ENCODE measurements at regions not wholly inside any gene's neighbourhood (a gene's known extent, or its start where the extent isn't known, plus 50 kb on each side); places are given as distances from the start of the nearest gene placed in this dataset.
A peak's percentile ranks its signal among the peaks of the same experiment; 100 is the strongest.

DNA sequence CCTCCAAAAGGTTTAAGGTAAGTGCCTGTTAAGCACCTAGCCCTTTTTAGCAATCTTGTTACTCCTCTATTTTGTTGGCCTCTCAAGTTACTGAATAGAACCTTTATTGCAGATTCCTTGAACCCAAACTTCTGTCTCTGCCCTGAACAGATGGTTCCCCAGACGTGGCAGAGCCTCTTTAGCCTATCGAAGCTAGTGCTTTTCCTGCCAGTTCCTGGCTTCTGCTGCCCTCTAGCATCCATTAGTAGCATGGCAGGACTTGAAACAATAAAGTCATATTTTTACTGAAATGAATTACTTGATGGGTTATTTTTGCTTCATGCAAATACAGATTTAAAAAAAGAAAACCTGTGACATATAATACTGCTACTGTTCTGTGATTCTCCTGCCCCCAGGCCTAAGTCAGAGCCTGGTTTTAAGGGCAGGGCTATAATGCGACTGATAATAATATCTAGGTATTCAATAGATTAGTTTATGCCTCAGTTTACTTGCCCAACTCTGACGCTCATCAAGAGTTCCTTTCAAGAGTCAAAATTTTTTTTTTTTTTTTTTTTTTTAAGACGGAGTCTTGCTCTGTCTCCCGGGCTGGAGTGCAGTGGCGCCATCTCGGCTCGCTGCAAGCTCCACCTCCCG is 84.3 kb upstream of the PHF14 start:
- in situ Hi-C loops (cut with HindIII; ENCODE audit: low pct_unique_long_range_greater_than_20kb, low sequenced_read_pairs): no loop called here
- peak; percentile 60 to 81 for DNase-seq (ENCODE audit: low read depth in 1 of 2, low spot score in 1 of 2)

GRCh38 chr7:10908600-10908999 is 65.1 kb upstream of the PHF14 start:
- DNase-seq (ENCODE audit: low read depth in 1 of 2, low spot score in 1 of 2): peak in 1 of 2 experiments; percentile 29
- no peak for TF ChIP-seq JUND (IDR thresholded peaks at IDR 0.05; ENCODE audit: low read depth)
- in situ Hi-C loops (cut with HindIII; ENCODE audit: low pct_unique_long_range_greater_than_20kb, low sequenced_read_pairs): no loop called here

More for the DNA sequence above, 84.3 kb upstream of the PHF14 start:
- no peak for TF ChIP-seq JUND (IDR thresholded peaks at IDR 0.05; ENCODE audit: low read depth)

GRCh38 chr7:10910447-10910846 is 63.2 kb upstream of the PHF14 start:
- DNase-seq (ENCODE audit: low read depth in 1 of 2, low spot score in 1 of 2): no peak
- TF ChIP-seq JUND (IDR thresholded peaks at IDR 0.05; ENCODE audit: low read depth): no peak
- in situ Hi-C loops (cut with HindIII; ENCODE audit: low pct_unique_long_range_greater_than_20kb, low sequenced_read_pairs): no loop called here

DNA sequence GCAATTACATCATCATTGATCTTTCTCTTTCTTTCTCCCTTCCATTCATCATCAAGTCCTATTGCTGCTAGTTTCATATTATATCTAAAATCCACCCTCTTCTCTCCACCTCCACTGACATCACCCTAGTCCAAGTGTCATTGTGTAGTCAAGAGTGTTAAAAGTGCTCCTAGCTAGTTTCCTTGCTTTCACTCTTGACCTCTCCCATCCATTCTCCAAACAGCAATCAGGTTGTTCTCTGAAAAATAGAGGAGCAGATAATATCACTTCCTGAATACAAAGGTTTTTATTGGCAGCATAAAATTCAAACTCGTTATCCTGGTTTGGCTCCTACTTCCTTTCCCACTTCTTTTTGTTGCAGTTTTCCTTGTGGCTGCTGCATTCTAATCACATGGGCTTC is 61.6 kb upstream of the PHF14 start:
- in situ Hi-C loops (cut with HindIII; ENCODE audit: low pct_unique_long_range_greater_than_20kb, low sequenced_read_pairs): no loop called here
- peak in 1 of 2 experiments; percentile 49 for DNase-seq (ENCODE audit: low read depth in 1 of 2, low spot score in 1 of 2)
- no peak for TF ChIP-seq JUND (IDR thresholded peaks at IDR 0.05; ENCODE audit: low read depth)

DNA sequence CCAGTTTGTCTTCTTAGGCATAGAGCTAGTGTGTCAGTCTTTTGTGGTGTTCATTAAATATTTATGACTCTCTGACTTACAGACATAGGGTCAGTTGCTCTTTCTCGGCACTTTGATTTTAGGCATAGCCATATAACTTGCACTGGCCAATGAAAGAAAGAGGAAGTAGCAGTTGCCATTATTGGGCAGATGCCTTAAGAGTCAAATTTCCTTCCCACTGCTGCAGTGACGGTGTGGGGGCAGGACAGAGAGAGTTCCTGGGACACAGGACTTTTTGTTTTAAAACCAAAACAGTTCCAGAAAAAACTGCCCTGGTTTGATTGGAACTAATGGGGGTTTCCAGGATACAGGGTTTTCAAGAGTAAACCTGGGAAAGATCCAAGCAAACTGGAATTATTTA is 60.2 kb upstream of the PHF14 start:
- DNase-seq (ENCODE audit: low read depth in 1 of 2, low spot score in 1 of 2): no peak
- TF ChIP-seq JUND (IDR thresholded peaks at IDR 0.05; ENCODE audit: low read depth): no peak
- in situ Hi-C loops (cut with HindIII; ENCODE audit: low pct_unique_long_range_greater_than_20kb, low sequenced_read_pairs): no loop called here

DNA sequence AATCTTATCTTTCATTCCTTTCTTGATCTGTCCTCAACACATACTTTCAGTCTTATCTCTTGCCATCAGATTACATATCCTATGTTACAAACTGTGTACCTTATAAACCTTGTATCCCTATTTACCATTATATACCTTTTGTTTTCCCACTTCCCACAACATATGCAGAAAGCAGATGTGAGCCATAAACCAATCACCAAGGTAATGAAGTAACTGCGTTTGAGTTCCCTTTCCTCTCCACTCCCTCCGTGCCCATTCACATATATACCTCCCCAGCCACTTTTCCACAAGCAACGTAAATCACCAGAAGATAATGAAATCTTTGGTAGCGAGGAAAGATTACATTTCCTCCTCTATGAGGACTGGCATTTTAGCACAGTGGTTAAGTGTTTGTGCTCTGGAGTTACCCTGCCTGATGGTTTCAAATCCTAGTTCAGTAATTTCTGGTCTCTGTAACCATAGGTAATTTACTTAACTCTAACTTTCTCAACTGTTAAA is 55.5 kb upstream of the PHF14 start:
- DNase-seq (ENCODE audit: low read depth in 1 of 2, low spot score in 1 of 2): no peak
- TF ChIP-seq JUND (IDR thresholded peaks at IDR 0.05; ENCODE audit: low read depth): no peak
- in situ Hi-C loops (cut with HindIII; ENCODE audit: low pct_unique_long_range_greater_than_20kb, low sequenced_read_pairs): no loop called here

GRCh38 chr7:10919923-10920322 is 53.7 kb upstream of the PHF14 start:
- DNase-seq (ENCODE audit: low read depth in 1 of 2, low spot score in 1 of 2): no peak
- no peak for TF ChIP-seq JUND (IDR thresholded peaks at IDR 0.05; ENCODE audit: low read depth)
- in situ Hi-C loops (cut with HindIII; ENCODE audit: low pct_unique_long_range_greater_than_20kb, low sequenced_read_pairs): no loop called here
